ACC112 (cell line): ENCODE measurements at regions not wholly inside any gene's neighbourhood (a gene's known extent, or its start where the extent isn't known, plus 50 kb on each side); places are given as distances from the start of the nearest gene placed in this dataset.
"Not testable (repeated sequence)": the region's sequence is repeated elsewhere in the genome, so short reads cannot be mapped to it uniquely, and the experiment has no call there.

Source experiments
- H2AFZ ChIP-seq: fragments of 200-600 bp; sonication (generic); one replicate; pipeline ENCODE4 v1.6.0; 2017; ENCODE audit warnings: antibody characterized with exemption, low read length; ENCODE audit not compliant: unreplicated experiment
- H3K27ac ChIP-seq: fragments of 200-600 bp; sonication (generic); 2 replicates; pipeline ENCODE4 v1.5.1; 2014; ENCODE audit warnings: low read depth, mild to moderate bottlenecking, antibody characterized with exemption, low read length, moderate library complexity
- H3K27me3 ChIP-seq: fragments of 200-600 bp; sonication (generic); 2 replicates; pipeline ENCODE4 v1.6.1; 2014; ENCODE audit warnings: mild to moderate bottlenecking, antibody characterized with exemption, low read length, moderate library complexity, mixed read lengths; ENCODE audit not compliant: insufficient read depth
- H3K36me3 ChIP-seq: fragments of 200-600 bp; sonication (generic); 2 replicates; pipeline ENCODE4 v1.6.1; 2016; ENCODE audit warnings: mild to moderate bottlenecking, antibody characterized with exemption, low read length, moderate library complexity, mixed read lengths; ENCODE audit not compliant: insufficient read depth
- H3K4me1 ChIP-seq: fragments of 200-600 bp; sonication (generic); one replicate; pipeline ENCODE4 v1.6.1; 2016; ENCODE audit warnings: low read length, mixed read lengths; ENCODE audit not compliant: insufficient read depth, unreplicated experiment, control insufficient read depth
- H3K4me3 ChIP-seq: fragments of 200-600 bp; sonication (generic); 2 replicates; pipeline ENCODE4 v1.5.1; 2014; ENCODE audit warnings: mild to moderate bottlenecking, low read depth, low read length
- H3K79me2 ChIP-seq: fragments of 200-600 bp; sonication (generic); one replicate; pipeline ENCODE4 v1.6.0; 2016; ENCODE audit warnings: low read length; ENCODE audit not compliant: control insufficient read depth, unreplicated experiment, insufficient read depth

GRCh38 chr5:28947865-28948264, 1909.5 kb upstream of the CDH9 start:
- Histone ChIP-seq H3K4me1 (no peaks in the 10 kb centered on the region), H3K27ac (no peak overlapping the region), H2AFZ (no peak overlapping the region), H3K4me3 (no peak overlapping the region), H3K36me3 (no peaks in the 10 kb centered on the region), H3K79me2 (no peaks in the 10 kb centered on the region), H3K27me3 (no peaks in the 10 kb centered on the region)

GRCh38 chr5:28945859-28946258, 1907.5 kb upstream of the CDH9 start:
- Histone ChIP-seq H3K36me3 (no peaks in the 10 kb centered on the region), H2AFZ (no peak overlapping the region), H3K4me1 (no peaks in the 10 kb centered on the region), H3K4me3 (no peak overlapping the region), H3K27me3 (no peaks in the 10 kb centered on the region), H3K27ac (no peak overlapping the region), H3K79me2 (no peaks in the 10 kb centered on the region)

GRCh38 chr5:28929366-28929765, 1891.0 kb upstream of the CDH9 start:
- H2AFZ ChIP-seq, H3K4me3 ChIP-seq, H3K4me1 ChIP-seq, H3K27me3 ChIP-seq, H3K36me3 ChIP-seq, H3K27ac ChIP-seq, H3K79me2 ChIP-seq: not testable (repeated sequence)

GRCh38 chr5:28928327-28928790, 1890.0 kb upstream of the CDH9 start:
- H3K27me3 ChIP-seq, H3K4me1 ChIP-seq, H2AFZ ChIP-seq, H3K79me2 ChIP-seq, H3K36me3 ChIP-seq, H3K27ac ChIP-seq, H3K4me3 ChIP-seq: not testable (repeated sequence)

- Histone ChIP-seq H3K4me3 (no peak overlapping the region), H2AFZ (no peak overlapping the region), H3K36me3 (no peaks in the 10 kb centered on the region), H3K4me1 (no peaks in the 10 kb centered on the region), H3K27me3 (no peaks in the 10 kb centered on the region), H3K27ac (no peak overlapping the region), H3K79me2 (no peaks in the 10 kb centered on the region)
Measured at GRCh38 chr5:28927559-28928326, 1889.4 kb upstream of the CDH9 start.

GRCh38 chr5:28926422-28926821, 1888.0 kb upstream of the CDH9 start:
- no peaks in the 10 kb centered on the region for H3K4me1 ChIP-seq
- H2AFZ ChIP-seq: no peak overlapping the region
- no peaks in the 10 kb centered on the region for H3K36me3 ChIP-seq
- no peaks in the 10 kb centered on the region for H3K27me3 ChIP-seq
- no peak overlapping the region for H3K4me3 ChIP-seq
- no peak overlapping the region for H3K27ac ChIP-seq
- no peaks in the 10 kb centered on the region for H3K79me2 ChIP-seq

- no peak overlapping the region for H3K27ac ChIP-seq
- H3K36me3 ChIP-seq: no peaks in the 10 kb centered on the region
- no peaks in the 10 kb centered on the region for H3K4me1 ChIP-seq
- H3K79me2 ChIP-seq: no peaks in the 10 kb centered on the region
- no peak overlapping the region for H2AFZ ChIP-seq
- no peak overlapping the region for H3K4me3 ChIP-seq
- no peaks in the 10 kb centered on the region for H3K27me3 ChIP-seq
Measured at GRCh38 chr5:28917631-28918030, 1879.2 kb upstream of the CDH9 start.

GRCh38 chr5:28914297-28914696, 1875.9 kb upstream of the CDH9 start:
- H3K79me2 ChIP-seq: no peaks in the 10 kb centered on the region
- no peaks in the 10 kb centered on the region for H3K4me1 ChIP-seq
- no peaks in the 10 kb centered on the region for H3K36me3 ChIP-seq
- H3K27me3 ChIP-seq: no peaks in the 10 kb centered on the region
- no peak overlapping the region for H3K27ac ChIP-seq
- H2AFZ ChIP-seq: no peak overlapping the region
- no peak overlapping the region for H3K4me3 ChIP-seq

GRCh38 chr5:28903643-28904042, 1865.3 kb upstream of the CDH9 start:
- Histone ChIP-seq H3K27ac (no peak overlapping the region), H3K4me1 (no peaks in the 10 kb centered on the region), H3K79me2 (no peaks in the 10 kb centered on the region), H3K4me3 (no peak overlapping the region), H3K27me3 (no peaks in the 10 kb centered on the region), H2AFZ (no peak overlapping the region), H3K36me3 (no peaks in the 10 kb centered on the region)

- no peaks in the 10 kb centered on the region for H3K79me2 ChIP-seq
- H3K4me3 ChIP-seq: no peak overlapping the region
- H3K36me3 ChIP-seq: no peaks in the 10 kb centered on the region
- H3K4me1 ChIP-seq: no peaks in the 10 kb centered on the region
- no peak overlapping the region for H3K27ac ChIP-seq
- no peak overlapping the region for H2AFZ ChIP-seq
- H3K27me3 ChIP-seq: no peaks in the 10 kb centered on the region
Measured at GRCh38 chr5:28896949-28897348, 1858.6 kb upstream of the CDH9 start.

- H3K4me1 ChIP-seq: no peaks in the 10 kb centered on the region
- H3K36me3 ChIP-seq: no peaks in the 10 kb centered on the region
- no peak overlapping the region for H3K4me3 ChIP-seq
- H3K27me3 ChIP-seq: no peaks in the 10 kb centered on the region
- no peak overlapping the region for H2AFZ ChIP-seq
- H3K79me2 ChIP-seq: no peaks in the 10 kb centered on the region
- no peak overlapping the region for H3K27ac ChIP-seq
Measured at GRCh38 chr5:28880936-28881335, 1842.5 kb upstream of the CDH9 start.
